ENCODE measurements at regions not wholly inside any gene's neighbourhood (a gene's known extent, or its start where the extent isn't known, plus 50 kb on each side); places are given as distances from the start of the nearest gene placed in this dataset.
A peak's percentile ranks its signal among the peaks of the same experiment; 100 is the strongest.
"Not testable (repeated sequence)": the region's sequence is repeated elsewhere in the genome, so short reads cannot be mapped to it uniquely, and the experiment has no call there.

DNA sequence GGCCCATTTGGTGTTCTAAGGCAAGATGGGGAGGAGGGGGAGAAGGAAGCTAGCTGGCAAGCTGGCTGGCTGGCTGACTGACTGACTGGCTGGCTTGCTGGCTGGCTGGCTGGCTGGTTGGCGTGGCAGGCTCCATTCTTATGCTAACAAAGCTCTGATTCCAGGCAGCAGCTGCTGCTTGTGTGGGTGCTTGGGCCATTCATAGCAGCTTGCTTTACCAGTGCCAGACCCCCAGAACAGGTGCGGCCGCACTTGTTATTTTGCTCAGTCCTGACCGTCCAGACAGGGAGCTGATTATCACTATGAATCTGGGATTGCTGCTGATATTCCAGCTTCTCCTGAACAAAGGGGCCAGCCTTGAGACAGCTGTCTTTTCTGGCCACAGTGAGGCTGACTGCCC, 131.2 kb upstream of the PAK3 start:
- DNase-seq, result no peak

DNA sequence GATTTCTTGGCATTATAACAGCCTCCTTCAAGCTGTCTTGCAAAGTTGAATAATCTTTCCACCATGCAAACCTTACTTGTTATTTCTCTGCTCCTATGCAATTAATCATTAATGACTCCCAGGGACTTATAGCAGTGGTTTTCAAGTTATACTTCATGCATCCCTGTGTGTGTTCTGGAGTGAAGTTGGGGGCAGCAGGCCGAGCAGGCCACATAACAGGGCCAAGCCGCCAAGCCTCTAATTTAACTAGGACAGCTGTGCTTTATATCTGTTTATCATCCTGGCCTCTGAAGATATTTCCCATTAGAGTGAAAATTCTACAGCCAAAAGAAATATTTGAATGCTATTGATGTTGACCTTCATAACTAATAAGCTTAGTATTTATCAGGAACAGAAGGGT, 133.5 kb upstream of the PAK3 start:
- DNase-seq, result no peak

DNA sequence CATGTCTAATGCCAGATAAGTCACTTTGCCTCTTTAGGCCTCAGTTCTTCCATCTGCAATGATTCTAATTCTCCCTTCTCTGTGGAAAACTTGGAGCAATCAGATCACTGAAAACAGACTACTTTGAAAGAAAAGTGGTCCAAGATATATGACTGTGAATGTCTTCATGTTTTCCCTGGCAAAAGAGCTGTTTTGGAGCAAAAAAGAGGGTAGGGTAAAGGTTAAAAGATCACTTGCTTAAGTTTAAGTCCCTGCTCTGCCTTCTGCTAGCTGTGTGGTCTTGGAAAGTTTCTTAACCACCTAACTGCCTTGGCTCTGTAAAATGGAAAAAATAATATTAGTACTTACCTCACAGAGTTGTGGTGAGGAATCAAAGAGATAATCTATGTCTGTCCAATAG, 140.3 kb upstream of the PAK3 start:
- no peak for DNase-seq

DNA sequence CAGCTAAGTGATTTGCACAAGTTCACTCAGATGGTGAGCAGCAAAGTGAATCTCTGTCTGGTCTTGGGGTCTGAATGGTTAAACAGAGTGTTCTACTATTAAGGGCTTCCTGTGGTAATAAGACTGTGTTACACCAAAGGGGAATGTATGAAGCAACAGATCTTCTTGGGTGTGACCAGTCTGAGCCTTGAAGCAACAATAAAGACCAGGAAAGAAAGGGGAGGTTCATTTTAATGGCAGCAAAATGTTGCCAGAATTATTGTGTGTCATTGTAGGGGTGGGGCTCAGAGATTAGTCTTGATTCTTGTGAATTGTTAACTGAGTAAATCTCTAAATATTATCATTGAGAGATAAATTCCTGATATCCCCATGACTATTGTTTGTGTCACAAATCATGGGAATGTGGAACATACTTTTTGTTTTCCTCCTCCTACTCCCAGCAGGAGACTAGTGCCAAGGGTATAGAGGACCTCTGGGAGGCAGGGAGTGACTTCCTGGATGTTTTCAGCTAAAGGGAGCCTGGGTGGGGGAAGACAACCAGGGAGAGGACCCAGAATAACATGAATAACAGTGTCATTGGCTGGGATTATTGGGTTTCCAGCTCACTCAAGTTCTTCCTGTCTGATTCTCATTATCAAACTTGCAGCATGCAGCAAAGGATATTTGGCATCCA, 141.4 kb upstream of the PAK3 start:
- DNase-seq, result no peak

DNA sequence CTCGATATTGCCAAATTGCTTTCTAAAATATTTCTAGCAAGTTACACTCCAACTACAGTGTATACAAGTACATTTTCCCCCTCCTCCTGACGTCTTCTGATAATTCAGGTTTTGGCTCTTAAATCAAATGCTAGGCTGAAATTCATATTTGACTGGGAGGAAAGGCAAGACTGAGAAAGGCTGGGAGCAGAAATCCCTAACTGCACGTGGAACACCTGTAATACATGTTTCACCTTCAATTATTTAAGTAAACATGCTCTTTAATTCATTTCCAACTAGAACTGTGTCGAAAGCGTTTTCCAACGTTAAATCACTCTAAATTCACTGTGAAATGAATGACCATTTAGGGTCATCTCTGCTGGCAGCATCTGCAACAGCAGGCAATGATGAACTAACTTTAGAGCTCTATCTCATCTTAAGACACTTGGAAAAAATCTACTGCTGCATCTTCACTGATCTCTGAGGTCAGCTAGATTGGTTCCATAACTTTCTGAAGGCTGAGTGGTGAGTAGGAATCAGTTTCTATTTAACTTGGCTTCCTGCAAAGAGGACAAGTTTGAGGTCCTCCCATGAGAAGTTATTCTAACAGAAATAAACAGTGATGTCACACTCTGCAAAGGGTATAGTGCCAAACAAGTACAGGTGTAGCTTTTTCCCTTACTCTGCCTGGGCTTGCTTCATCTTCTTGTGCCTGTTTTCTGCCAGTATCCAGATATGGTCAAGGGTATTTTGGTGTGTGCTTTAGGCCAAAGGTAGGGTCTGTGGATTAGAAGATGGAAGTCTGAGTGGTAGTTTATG, 144.3 kb upstream of the PAK3 start:
- DNase-seq, result no peak

DNA sequence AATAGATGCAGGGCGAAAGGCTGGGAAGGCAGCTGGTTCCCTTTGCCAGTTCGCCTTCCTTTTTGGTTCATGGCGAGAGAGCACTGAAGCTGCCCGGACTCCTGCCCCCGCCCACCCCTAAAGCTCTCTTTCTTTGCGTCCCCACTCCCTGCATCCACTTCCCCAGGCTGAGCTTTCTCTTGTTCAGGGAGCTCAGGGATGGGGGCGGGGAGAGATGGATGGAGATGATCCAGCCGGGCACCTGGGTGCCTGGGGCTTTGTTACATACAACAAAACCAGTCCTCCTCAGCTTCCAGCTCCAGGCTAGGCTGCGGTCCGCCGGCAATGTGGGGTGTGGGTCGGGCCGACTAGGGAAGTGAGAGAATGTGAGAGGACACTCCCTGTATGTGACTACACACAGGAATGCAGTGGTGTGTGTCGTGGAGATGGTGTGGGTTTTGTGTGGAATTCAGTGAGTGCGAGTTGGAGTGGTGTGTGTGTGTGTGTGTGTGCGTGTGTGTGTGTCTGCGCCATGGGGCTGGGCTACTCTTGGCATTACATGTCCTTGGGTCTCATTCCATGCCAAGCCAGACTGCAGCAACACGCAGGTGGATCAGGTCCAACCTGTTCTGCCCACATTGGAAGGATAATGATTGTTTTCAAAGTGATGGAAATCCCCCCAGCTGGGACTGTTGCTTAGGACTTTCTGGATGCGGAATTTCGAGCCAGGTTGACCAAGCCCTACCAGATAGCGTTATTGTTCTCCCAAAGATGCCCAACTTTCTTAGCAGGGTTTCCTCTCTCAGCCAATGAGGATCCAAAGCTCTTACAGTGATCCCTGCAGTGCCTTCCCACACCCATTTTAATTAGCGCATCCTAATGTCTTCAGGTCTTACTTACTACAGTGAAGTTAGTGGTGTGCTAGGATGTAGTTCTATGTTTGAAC, 149.4 kb upstream of the CHRDL1 start:
- DNase-seq, result no peak

DNA sequence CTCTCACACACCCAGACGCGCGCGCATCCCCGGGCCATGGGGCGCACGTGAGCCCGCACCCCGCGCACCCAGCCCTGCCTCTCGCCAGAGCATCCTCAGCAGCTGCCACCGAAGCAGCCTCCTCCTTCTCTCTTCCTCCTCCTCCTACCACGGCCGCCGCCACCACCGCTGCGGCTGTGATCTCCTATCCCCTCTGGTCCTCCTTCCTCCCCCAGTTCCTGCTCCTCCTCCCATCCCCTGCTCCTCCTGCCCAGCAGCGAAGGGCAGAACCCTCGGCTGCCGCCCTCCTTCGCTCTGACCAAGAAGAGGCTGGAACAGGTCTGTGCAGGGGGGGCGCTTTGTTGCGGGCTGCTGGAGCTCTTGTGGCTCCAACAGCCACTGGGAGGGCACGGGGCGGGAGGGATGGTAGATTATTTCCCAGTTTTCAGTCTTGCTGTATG, 148.7 kb upstream of the CHRDL1 start:
- DNase-seq, result no peak

DNA sequence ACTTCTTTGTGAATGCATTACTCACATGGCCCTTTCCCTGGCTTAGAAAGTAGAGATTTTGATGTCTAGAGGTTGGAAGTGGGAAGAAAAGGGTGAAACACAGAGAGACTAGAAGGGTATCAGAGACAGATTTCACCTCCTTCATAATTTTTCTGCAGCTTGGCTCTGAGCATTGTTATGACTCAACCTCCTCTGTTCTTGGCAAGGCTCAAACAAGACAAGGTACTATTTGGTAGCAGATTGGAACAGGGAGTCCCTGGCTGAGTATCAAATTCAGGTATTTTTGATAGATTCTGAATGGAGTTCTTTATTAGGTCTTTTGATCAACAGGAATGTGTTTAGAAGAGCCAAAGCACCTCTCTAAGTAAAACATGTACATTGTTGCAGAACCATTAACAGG, 146.3 kb upstream of the CHRDL1 start:
- no peak for DNase-seq

DNA sequence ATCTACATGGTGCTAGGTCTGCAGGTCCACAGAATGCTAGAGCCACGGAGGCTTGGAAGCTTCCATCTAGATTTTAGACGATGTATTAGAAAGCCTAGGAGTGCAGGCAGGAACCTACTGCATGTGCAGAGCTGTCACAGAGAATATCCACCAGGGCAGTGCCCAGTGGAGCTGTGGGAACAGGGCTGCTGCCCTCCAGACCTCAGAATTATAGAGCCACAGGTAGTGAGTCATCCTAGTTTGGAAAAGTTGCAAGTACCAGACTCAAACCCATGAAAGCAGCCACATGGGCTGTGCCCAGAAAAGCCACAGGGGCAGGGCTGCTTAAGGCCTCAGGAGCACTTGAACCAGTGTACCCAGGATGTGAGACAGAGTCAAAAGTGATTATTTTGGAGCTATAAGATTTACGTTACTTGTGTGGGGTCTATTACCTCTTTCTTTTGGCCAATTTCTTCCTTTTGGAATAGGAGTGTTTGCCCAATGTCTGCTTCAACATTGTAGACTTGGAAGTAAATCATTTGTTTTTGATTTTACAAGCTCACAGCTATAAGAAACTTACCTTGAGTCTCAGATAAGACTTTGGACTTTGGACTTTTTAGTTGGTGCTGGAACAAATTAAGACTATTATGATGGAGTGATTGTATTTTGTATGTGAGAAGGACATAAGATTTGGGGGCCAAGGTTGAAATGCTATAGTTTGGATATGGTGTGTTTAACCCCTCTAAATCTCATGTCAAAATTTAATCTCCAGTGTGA, 143.5 kb upstream of the CHRDL1 start:
- DNase-seq, result no peak

DNA sequence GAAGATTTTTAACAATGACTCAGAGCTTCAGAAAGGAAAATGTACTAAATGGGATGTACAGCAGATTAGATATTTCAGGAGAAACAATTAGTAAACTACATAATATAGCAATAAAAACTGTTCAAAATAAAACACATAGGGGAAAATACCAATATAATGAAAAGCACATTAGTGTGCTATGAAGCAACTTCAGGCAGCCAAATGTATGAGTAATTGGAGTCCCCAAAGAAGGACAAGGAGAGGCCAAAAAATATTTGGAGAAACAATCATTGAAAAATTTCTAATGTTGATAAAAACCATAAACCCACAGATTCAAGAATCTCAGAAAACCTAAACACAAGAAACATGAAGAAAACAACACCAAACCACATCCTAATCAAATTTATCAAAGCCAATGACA, 129.3 kb upstream of the CHRDL1 start:
- DNase-seq, result no peak

DNA sequence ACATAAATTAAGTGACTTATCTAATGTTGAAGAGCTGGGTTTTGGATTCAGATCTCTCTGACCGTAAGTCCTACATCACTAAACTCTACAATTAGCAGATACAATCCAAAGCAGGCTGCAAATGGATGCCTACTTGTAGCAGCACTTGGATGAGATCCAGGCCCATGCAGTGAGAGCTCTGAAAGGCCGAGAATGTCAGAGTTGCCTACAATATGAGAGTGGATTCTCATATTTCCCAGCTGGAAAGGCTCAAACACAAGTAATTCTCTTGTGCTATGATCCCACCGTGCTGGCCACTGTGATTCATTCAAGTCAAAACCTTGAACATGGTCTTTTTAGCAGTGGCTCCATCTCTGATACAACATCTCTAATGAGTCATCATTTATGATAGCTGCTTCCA, 125.4 kb upstream of the CHRDL1 start:
- DNase-seq, result no peak

DNA sequence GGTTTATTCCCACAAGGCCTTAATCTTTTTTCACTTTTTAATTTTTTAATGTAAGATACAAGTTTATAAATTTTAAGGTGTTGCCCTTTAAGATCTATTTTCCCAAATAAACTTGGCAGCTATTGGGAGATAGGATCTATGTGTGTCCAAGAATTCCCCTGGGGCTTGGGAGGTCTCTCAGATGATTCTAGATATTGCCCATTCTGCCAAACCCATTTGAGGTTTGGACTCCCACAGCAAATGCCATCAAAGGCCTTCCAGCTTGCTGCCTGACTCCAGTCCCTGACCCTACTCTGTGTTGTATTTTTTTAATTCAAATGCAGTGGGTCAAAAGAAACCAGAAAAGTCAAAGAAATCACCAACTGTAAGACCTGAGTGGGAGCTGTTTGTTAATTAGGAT, 120.0 kb upstream of the CHRDL1 start:
- no peak for DNase-seq

DNA sequence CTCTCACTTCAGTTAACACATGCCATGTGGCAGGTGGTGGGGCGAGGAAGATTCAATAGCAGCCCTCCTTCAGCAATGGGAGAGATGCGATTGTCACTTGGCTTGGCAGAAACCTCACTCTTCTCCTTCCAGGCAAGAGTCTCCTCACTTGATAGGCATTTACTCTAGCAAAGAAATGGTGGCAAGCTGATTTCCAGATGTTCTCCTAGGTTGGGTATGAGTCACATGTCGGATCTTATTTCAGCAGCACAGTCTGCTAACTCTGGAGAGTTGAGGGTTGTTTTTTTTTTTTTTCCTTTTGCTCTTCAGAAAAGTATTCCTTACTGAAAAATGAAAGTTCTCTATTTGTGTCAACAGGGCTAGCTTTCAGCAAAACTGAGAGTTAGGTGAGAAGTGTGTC, 119.5 kb upstream of the CHRDL1 start:
- no peak for DNase-seq

DNA sequence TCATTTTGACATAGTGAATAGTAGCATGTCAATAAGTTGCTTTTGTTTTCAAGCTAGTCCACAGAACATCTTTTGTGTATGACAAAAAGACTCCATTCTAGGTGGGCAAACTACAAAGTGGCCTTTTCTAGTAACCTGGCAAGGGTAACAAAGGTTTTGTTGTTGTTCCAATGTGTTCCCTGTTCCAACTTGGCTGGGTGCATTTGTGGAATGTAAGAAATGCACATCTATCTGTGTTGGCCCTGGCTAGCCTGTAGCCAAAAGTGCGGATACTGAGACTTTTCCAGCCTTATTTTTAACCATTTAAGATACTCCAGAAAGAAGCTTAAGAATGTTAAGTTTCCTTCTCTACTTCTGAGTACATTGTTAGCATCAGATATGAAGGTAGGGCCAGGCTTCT, 118.7 kb upstream of the CHRDL1 start:
- DNase-seq, result no peak

DNA sequence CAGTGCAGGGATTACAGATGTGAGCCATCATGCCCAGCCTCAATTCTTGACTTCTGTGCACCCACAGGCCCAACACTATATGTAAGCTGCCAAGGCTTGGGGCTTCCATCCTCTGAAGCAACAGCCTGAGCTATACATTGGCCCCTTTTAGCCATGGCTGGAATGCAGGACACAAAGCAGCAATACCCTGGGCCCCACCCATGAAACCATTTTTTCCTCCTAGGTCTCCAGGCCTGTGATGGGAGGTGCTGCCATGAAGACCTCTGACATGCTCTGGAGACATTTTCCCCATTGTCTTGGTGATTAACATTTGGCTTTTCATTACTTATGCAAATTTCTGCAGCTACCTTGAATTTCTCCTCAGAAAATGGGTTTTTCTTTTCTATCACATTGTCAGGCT, 109.1 kb upstream of the CHRDL1 start:
- not testable (repeated sequence) for DNase-seq

DNA sequence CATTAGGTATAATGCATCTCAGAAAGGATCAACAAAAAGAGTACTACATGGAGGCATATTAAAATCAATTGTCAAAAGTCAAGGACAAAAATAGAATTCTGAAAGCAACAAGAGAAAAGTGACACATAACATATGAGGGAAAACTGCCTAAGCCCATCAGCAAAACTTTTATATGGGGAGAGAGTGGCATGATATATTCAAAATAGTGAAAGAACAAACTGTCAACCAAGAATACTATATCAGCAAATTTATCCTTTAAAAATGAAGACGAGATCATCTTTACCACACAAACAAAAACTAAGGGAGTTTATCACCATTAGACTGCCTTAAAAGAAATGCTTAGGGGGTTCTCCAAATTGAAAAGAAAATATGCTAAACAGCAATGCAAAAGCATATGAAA, 86.4 kb upstream of the CHRDL1 start:
- no peak for DNase-seq

DNA sequence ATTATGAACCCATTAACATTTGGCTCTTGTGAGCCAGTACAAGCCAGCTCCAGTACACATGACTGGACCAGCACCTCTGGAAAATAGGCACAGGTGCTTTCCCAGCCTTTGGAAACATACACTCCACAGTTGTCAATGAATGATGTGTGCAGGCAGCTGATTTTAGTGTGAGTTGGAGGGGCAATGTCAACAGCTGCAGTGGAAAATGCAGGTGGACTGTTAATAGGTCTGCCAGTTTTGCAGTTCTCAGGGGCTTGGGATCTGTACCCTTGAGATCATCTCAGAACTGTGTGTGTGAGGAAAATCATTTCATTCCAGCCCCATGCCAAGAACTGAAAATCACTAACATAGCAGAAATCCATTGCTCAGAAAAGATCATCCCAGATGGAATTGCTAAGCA, 81.7 kb upstream of the CHRDL1 start:
- no peak for DNase-seq

DNA sequence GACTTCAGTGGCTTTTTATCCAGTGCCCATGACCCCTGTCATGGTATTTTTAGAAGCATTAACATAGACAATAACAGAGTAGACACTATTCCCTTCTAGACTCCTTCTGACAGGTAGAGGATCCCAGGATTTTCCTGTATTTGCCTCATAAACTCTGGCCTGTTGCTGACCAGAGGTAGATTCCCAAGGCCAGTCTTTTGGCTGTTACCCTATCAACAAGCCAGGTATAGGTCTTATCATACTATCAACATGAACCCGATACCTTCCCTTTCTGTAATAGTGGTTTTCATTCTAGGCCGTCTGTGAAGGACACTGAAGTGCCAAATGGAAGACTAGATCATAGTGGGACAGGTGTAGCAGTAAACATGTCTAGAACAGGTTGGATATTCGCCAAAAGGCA, 76.2 kb upstream of the CHRDL1 start:
- no peak for DNase-seq

DNA sequence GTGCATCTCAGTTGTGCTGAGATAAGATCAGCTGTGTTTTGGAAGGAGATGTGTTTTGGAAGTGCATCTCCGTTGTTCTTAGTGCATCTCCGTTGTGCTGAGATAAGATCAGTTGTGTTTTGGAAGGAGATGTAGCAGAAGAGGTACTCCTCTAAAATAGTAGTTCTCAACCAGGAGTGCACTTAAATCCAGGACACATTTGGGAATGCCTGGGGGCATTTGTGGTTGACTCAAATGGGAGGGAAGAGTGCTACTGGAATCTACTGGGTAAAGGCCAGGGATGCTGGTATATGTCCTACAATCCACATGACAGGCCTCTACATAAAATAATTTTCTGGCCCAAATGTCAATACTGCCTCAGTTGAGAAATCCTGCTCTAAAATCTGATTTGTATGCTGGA, 70.8 kb upstream of the CHRDL1 start:
- DNase-seq, result no peak

DNA sequence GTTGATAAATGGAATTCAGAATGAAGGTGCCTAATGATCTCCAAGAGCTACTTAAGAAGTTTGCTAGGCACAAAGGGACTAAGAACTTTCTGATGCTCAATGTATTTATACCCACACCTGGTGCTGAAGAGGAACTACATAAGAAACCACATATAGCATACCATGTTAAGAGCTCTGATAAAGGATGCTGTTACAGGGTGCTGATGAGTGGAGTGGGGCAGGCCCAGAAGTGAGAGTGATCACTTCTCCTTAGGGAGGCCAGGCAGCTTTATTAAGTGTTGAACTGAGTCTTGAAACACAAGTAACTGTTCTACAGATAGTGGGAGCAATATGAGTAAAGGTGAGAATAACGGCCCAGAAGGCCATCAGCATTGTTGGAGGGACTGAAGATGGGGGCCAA, 68.3 kb upstream of the CHRDL1 start:
- no peak for DNase-seq

DNA sequence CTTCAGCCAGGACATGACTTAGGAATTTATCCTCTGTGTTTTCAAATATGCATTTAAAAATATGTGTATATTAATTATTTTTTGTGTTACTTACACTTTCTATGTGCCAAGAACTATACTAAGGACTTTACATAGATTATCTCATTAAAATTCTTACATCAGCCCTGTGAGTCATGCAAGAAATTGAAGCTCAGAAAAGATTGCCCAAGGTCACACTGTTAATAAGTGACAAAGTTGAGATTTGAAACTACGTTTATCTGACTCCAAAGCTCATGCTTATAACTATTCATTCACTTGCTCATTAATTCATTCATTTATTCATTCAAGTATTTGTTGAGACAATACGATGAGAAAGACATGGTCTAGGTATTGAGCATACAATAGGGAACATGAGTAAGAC, 62.9 kb upstream of the CHRDL1 start:
- no peak for DNase-seq

DNA sequence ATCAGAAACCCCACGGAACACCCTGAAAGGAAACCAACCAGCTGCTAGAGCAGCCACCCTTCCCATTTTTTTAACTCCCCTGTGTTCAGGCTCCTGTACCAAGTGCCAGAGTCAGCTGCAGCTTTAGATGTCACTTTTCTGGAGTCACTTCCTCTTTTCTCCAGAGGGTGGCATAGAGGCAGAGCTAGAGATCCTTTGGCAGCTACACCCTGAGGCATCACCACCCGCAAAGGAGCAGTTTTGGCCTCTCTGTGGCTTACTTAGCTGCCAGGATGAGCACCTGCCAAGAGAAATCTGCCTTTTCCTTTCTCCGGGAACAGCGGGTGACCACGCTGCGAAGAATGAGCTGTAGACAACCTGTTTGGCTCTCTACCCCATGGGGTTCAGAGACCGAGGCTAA, 58.0 kb upstream of the CHRDL1 start:
- DNase-seq, result peak; percentile 8

DNA sequence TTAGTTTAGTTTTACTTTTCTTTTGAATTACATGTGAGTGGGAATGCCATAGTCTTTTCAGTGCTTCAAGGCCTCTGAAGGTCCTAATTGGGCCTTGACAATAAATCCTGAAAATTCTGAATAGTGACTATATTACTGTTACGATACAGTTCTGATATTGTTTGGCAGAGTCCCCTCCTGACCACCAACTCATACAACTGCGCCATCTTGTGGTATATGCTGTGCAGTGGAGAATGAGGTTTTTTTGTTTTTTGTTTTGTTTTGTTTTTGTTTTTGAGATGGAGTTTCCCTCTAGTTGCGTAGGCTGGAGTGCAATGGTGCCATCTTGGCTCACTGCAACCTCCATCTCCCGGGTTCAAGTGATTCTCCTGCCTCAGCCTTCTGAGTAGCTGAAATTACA, 56.6 kb upstream of the CHRDL1 start:
- DNase-seq, result peak; percentile 38

All from activated CD4-positive, alpha-beta T cell treated with anti-CD3 and anti-CD28 coated beads, Interleukin-10, Interleukin-2, amounts not matched to agents 100 ng/mL and 50 ng/mL, durations not matched to agents 16 hours and 8 hours (primary cell).